ENCODE measurements at regions not wholly inside any gene's neighbourhood (a gene's known extent, or its start where the extent isn't known, plus 50 kb on each side); places are given as distances from the start of the nearest gene placed in this dataset.

DNA sequence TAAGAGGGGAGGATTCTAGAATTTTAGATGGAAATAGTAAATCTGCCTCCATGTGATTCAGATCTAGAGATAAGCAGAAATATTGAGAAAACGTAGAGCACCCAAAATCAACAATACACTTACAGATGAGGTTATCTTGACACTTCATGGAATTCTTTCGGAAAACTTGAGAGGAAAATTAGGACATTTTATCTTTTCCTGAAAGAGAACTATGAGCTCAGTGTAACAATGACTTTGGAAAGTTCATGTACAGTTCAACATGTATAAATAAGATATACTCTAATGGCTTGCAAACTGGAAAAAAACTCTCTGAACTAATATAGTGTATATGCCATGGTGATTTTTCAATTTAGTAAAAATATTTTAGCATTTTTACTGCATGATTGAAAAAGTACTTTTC lies 338.1 kb upstream of the NEGR1 start:
- Histone ChIP-seq H3K36me3 (ENCODE audit: insufficient read depth, low read length) (no peaks in the 10 kb centered on the region), H3K4me3 (ENCODE audit: low read depth, low read length, poor library complexity, severe bottlenecking) (no peak overlapping the region), H3K4me1 (ENCODE audit: insufficient read depth, low read length, severe bottlenecking) (no peaks in the 10 kb centered on the region), H2AFZ (ENCODE audit: low read length) (no peak overlapping the region), H3K27ac (ENCODE audit: low read depth, low read length, poor library complexity, severe bottlenecking) (no peak overlapping the region), H3K27me3 (ENCODE audit: insufficient read depth, low read length) (no peaks in the 10 kb centered on the region), H3K9ac (ENCODE audit: low read length) (no peak overlapping the region), H3K9me2 (ENCODE audit: low read depth, low read length) (no peaks in the 10 kb centered on the region), H3F3A (ENCODE audit: insufficient read depth, low read length) (no peaks in the 10 kb centered on the region), H3K4me2 (ENCODE audit: low read length) (no peak overlapping the region), H3K79me2 (ENCODE audit: insufficient read depth, low read length) (no peaks in the 10 kb centered on the region), H4K20me1 (ENCODE audit: insufficient read depth, low read length) (no peaks in the 10 kb centered on the region; the same call in 1 of the 2 replicates), H3K9me3 (ENCODE audit: low read length) (no peaks in the 10 kb centered on the region)
- TF ChIP-seq EZH2 (IDR thresholded peaks at IDR 0.05; ENCODE audit: borderline replicate concordance, low read length): no peak

DNA sequence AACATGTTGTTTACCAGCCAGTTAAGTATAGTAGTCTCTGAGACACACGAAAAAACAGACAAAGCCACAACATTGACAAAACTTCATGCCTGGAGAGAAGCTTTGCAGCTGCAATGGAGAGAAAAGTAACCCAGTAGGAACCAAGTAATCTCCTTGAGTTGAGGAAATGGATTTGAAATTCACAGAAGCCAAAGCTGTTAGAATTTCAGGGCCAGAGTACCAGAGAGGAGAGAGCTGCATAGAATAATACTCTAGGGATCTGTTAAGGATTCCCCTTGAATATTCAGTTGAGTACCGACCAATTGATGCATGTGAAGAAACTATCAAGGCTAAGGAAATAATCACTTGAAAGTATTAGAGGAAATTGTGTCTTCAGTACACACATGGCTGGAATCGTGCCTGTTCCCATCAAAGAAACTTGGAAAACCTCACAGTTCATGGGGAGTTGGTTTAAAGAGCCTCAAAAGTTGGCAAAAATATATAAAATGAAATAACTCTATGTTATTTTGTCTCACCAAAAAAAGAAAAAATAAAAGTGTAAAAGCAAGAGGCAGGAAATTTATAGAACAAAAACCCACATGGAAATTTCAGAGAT lies 324.0 kb upstream of the NEGR1 start:
- Histone ChIP-seq H3F3A (ENCODE audit: insufficient read depth, low read length) (no peaks in the 10 kb centered on the region), H3K27ac (ENCODE audit: low read depth, low read length, poor library complexity, severe bottlenecking) (no peak overlapping the region), H3K4me2 (ENCODE audit: low read length) (no peak overlapping the region), H3K79me2 (ENCODE audit: insufficient read depth, low read length) (no peaks in the 10 kb centered on the region), H2AFZ (ENCODE audit: low read length) (no peak overlapping the region), H3K4me3 (ENCODE audit: low read depth, low read length, poor library complexity, severe bottlenecking) (no peak overlapping the region), H3K4me1 (ENCODE audit: insufficient read depth, low read length, severe bottlenecking) (no peaks in the 10 kb centered on the region), H4K20me1 (ENCODE audit: insufficient read depth, low read length) (no peaks in the 10 kb centered on the region), H3K36me3 (ENCODE audit: insufficient read depth, low read length) (no peaks in the 10 kb centered on the region), H3K9ac (ENCODE audit: low read length) (no peak overlapping the region), H3K27me3 (ENCODE audit: insufficient read depth, low read length) (no peaks in the 10 kb centered on the region), H3K9me2 (ENCODE audit: low read depth, low read length) (no peaks in the 10 kb centered on the region), H3K9me3 (ENCODE audit: low read length) (no peaks in the 10 kb centered on the region)
- TF ChIP-seq EZH2 (IDR thresholded peaks at IDR 0.05; ENCODE audit: borderline replicate concordance, low read length): no peak
- TF ChIP-seq, protein P1, sequence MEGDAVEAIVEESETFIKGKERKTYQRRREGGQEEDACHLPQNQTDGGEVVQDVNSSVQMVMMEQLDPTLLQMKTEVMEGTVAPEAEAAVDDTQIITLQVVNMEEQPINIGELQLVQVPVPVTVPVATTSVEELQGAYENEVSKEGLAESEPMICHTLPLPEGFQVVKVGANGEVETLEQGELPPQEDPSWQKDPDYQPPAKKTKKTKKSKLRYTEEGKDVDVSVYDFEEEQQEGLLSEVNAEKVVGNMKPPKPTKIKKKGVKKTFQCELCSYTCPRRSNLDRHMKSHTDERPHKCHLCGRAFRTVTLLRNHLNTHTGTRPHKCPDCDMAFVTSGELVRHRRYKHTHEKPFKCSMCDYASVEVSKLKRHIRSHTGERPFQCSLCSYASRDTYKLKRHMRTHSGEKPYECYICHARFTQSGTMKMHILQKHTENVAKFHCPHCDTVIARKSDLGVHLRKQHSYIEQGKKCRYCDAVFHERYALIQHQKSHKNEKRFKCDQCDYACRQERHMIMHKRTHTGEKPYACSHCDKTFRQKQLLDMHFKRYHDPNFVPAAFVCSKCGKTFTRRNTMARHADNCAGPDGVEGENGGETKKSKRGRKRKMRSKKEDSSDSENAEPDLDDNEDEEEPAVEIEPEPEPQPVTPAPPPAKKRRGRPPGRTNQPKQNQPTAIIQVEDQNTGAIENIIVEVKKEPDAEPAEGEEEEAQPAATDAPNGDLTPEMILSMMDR (IDR thresholded peaks at IDR 0.05; ENCODE audit: low read length): no peak

DNA sequence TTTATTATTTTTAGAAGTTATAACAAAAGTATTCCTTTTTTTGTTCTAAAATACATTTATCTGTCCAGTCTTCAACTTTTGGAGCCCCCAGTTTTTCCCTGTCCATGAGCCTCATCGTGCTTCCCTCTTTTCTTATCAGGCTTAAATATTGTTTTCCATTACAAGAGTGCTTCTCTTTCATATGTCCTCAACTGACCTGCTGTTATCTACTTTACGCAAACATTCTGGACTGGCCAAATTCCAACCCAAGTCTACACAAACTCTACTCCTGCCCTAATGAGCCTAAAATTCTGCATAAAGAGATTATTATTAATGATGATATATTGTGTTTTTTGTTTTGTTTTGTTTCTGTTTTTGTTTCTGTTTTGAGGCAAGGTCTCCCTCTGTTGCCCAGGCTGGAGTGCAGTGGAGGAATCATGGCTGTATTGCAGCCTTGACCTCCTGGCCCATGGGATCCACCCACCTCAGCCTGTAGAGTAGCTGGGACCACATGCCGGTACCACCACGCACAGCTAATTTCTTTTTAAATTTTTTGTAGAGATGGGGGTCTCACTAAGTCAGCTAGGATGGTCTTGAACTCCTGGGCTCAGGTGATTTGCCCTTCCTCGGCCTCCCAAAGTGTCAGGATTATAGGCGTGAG lies 318.8 kb upstream of the NEGR1 start:
- Histone ChIP-seq H2AFZ (ENCODE audit: low read length) (no peak overlapping the region), H3K4me2 (ENCODE audit: low read length) (no peak overlapping the region), H3K4me3 (ENCODE audit: low read depth, low read length, poor library complexity, severe bottlenecking) (no peak overlapping the region), H4K20me1 (ENCODE audit: insufficient read depth, low read length) (no peaks in the 10 kb centered on the region), H3K36me3 (ENCODE audit: insufficient read depth, low read length) (no peaks in the 10 kb centered on the region), H3K9me3 (ENCODE audit: low read length) (no peaks in the 10 kb centered on the region), H3F3A (ENCODE audit: insufficient read depth, low read length) (no peaks in the 10 kb centered on the region), H3K27ac (ENCODE audit: low read depth, low read length, poor library complexity, severe bottlenecking) (no peak overlapping the region), H3K4me1 (ENCODE audit: insufficient read depth, low read length, severe bottlenecking) (no peaks in the 10 kb centered on the region), H3K9ac (ENCODE audit: low read length) (no peak overlapping the region), H3K79me2 (ENCODE audit: insufficient read depth, low read length) (no peaks in the 10 kb centered on the region), H3K9me2 (ENCODE audit: low read depth, low read length) (no peaks in the 10 kb centered on the region), H3K27me3 (ENCODE audit: insufficient read depth, low read length) (no peaks in the 10 kb centered on the region)
- TF ChIP-seq, protein P1 (IDR thresholded peaks at IDR 0.05; ENCODE audit: low read length): no peak
- no peak for TF ChIP-seq EZH2 (IDR thresholded peaks at IDR 0.05; ENCODE audit: borderline replicate concordance, low read length)

Data from OCI-LY1 (cell line).